ENCODE measurements at regions not wholly inside any gene's neighbourhood (a gene's known extent, or its start where the extent isn't known, plus 50 kb on each side); places are given as distances from the start of the nearest gene placed in this dataset.

DNA sequence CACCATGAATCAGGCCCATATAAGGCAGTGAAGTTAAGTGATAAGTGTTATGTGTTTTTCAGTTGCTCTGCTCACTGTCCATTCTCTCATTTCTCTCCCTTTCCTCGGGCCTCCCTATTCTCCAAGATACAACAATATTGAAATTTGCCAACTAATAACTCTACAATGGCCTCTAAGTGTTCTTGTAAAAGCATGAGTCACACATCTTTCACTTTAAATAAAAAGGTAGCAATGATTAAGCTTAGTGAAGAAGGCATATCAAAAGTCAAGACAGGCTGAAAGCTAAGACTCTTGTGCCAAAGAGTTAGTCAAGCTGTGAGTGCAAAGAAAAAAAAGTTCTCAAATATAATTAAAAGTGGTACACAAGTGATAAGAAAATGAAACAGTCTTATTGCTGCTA, 675.4 kb downstream of the OTOL1 start:
- H3K4me1 Mint-ChIP-seq = no peaks in the 10 kb centered on the region
- peaks cover 0 to 11% (median 0%) of the 10 kb centered on the region in 3 experiments; a peak in 2 of 7 replicates for H3K36me3 Mint-ChIP-seq (ENCODE audit: insufficient read depth in 1 of 3, low read depth in 3 of 3)
- no peak overlapping the region for H3K56ac ChIP-seq (ENCODE audit: insufficient read length, low read depth, low read length)
- no peak overlapping the region for H3T11ph ChIP-seq (ENCODE audit: low read length)
- H3K27ac ChIP-seq (ENCODE audit: insufficient read length, low read depth, low read length) = no peak overlapping the region
- no peaks in the 10 kb centered on the region for H3K9me3 ChIP-seq (ENCODE audit: control insufficient read depth, low read depth, low read length)
- H4K8ac ChIP-seq (replicated peaks; ENCODE audit: insufficient read length, low read depth, low read length) = no peak overlapping the region
- no peak overlapping the region for H2BK5ac ChIP-seq (ENCODE audit: insufficient read length, low read length)
- H3K4ac ChIP-seq (ENCODE audit: low read depth, low read length) = no peak overlapping the region
- no peak overlapping the region for H4K91ac ChIP-seq (ENCODE audit: insufficient read length, low read depth, low read length)
- H4K5ac ChIP-seq (ENCODE audit: insufficient read length, low read depth, low read length) = no peak overlapping the region
- H2BK20ac ChIP-seq (ENCODE audit: low read depth, low read length, poor library complexity, severe bottlenecking) = no peak overlapping the region
- no peaks in the 10 kb centered on the region for H3K23me2 ChIP-seq (ENCODE audit: insufficient read length, low read depth, low read length, poor library complexity, severe bottlenecking)
- H2BK15ac ChIP-seq (ENCODE audit: low read depth, low read length) = no peak overlapping the region
- no peak overlapping the region for H3K9ac ChIP-seq (ENCODE audit: extremely low read depth, insufficient read length, low read length)
- H2BK120ac ChIP-seq (ENCODE audit: low read depth, low read length, poor library complexity, severe bottlenecking) = no peak overlapping the region
- no peaks in the 10 kb centered on the region for H3K4me1 ChIP-seq (ENCODE audit: insufficient read depth, low read length)
- H3K18ac ChIP-seq (ENCODE audit: insufficient read length, low read depth, low read length) = no peak overlapping the region
- H2BK12ac ChIP-seq (ENCODE audit: insufficient read length, low read depth, low read length) = no peak overlapping the region
- no peak overlapping the region for H3K4me2 ChIP-seq (ENCODE audit: insufficient read depth, insufficient read length, low read length)
- no peak overlapping the region; a peak in 1 of 7 replicates for H3K27ac Mint-ChIP-seq
- no peaks in the 10 kb centered on the region for H3K27me3 Mint-ChIP-seq (ENCODE audit: low read depth)
- no peak overlapping the region for H2AFZ ChIP-seq (ENCODE audit: low read length)
- TF ChIP-seq, protein P1, sequence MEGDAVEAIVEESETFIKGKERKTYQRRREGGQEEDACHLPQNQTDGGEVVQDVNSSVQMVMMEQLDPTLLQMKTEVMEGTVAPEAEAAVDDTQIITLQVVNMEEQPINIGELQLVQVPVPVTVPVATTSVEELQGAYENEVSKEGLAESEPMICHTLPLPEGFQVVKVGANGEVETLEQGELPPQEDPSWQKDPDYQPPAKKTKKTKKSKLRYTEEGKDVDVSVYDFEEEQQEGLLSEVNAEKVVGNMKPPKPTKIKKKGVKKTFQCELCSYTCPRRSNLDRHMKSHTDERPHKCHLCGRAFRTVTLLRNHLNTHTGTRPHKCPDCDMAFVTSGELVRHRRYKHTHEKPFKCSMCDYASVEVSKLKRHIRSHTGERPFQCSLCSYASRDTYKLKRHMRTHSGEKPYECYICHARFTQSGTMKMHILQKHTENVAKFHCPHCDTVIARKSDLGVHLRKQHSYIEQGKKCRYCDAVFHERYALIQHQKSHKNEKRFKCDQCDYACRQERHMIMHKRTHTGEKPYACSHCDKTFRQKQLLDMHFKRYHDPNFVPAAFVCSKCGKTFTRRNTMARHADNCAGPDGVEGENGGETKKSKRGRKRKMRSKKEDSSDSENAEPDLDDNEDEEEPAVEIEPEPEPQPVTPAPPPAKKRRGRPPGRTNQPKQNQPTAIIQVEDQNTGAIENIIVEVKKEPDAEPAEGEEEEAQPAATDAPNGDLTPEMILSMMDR (conservative IDR thresholded peaks at IDR 0.05) = no peak
- H3K23ac ChIP-seq (ENCODE audit: insufficient read length, low read depth, low read length) = no peak overlapping the region
- no peak overlapping the region for H2AK5ac ChIP-seq (ENCODE audit: insufficient read length, low read length)
- no peaks in the 10 kb centered on the region for H3K79me2 ChIP-seq (ENCODE audit: insufficient read depth, low read length)
- H3K4me3 Mint-ChIP-seq = no peak overlapping the region
- no peak for DNase-seq
- no peaks in the 10 kb centered on the region for H3K79me1 ChIP-seq (ENCODE audit: insufficient read depth, low read depth, low read length, poor library complexity, severe bottlenecking)
- no peaks in the 10 kb centered on the region for H4K20me1 ChIP-seq (ENCODE audit: control insufficient read depth, insufficient read depth, insufficient read length)
- no CpG with 5 or more reads among the region's 1 CpG for WGBS (ENCODE audit: extremely low coverage, insufficient read length, low lambda C conversion rate)
- no peak overlapping the region for H3K14ac ChIP-seq (ENCODE audit: insufficient read depth, low read length)
- peaks cover 0 to 7% of the 10 kb centered on the region in 2 experiments; a peak in 3 of 5 replicates for H3K9me3 Mint-ChIP-seq
- H3K27me3 ChIP-seq (ENCODE audit: insufficient read depth, low read length) = no peaks in the 10 kb centered on the region

All from H9 (cell line).